GM19240 (cell line): ENCODE measurements at regions not wholly inside any gene's neighbourhood (a gene's known extent, or its start where the extent isn't known, plus 50 kb on each side); places are given as distances from the start of the nearest gene placed in this dataset.

ENCODE experiments used
- DNase-seq: peaks from one replicate; pipeline ENCODE4 v3.0.0; 2011; ENCODE audit warnings: low spot score; ENCODE audit not compliant: insufficient read length

GRCh38 chr2:199131876-199132275 is 325.9 kb downstream of the SATB2 start:
- no peak for DNase-seq

- DNase-seq, result no peak
These were observed 326.5 kb downstream of the SATB2 start for GRCh38 chr2:199131136-199131655.

- no peak for DNase-seq
These were observed 327.2 kb downstream of the SATB2 start for GRCh38 chr2:199130501-199130900.

GRCh38 chr2:199128476-199129229 is 329.1 kb downstream of the SATB2 start:
- no peak for DNase-seq

GRCh38 chr2:199119796-199120195 is 337.9 kb downstream of the SATB2 start:
- no peak for DNase-seq

- DNase-seq, result no peak
These were observed 339.0 kb downstream of the SATB2 start for GRCh38 chr2:199118673-199119112.

- no peak for DNase-seq
These were observed 342.6 kb downstream of the SATB2 start for GRCh38 chr2:199115169-199115568.

GRCh38 chr2:199113111-199113510 is 344.6 kb downstream of the SATB2 start:
- no peak for DNase-seq

- no peak for DNase-seq
These were observed 346.3 kb downstream of the SATB2 start for GRCh38 chr2:199111458-199111857.

- no peak for DNase-seq
These were observed 349.7 kb downstream of the SATB2 start for GRCh38 chr2:199108056-199108455.

- DNase-seq, result no peak
These were observed 351.9 kb downstream of the SATB2 start for GRCh38 chr2:199105826-199106225.

- DNase-seq, result no peak
These were observed 356.3 kb downstream of the SATB2 start for GRCh38 chr2:199101487-199101886.

- no peak for DNase-seq
These were observed 357.2 kb downstream of the SATB2 start for GRCh38 chr2:199100326-199101110.

- DNase-seq, result no peak
These were observed 365.3 kb downstream of the SATB2 start for GRCh38 chr2:199092419-199092818.

- DNase-seq, result no peak
These were observed 372.5 kb downstream of the SATB2 start for GRCh38 chr2:199085261-199085660.

GRCh38 chr2:199070322-199070949 is 387.3 kb downstream of the SATB2 start:
- DNase-seq, result no peak

GRCh38 chr2:199064201-199064600 is 393.5 kb downstream of the SATB2 start:
- DNase-seq, result no peak

GRCh38 chr2:199057936-199058335 is 399.8 kb downstream of the SATB2 start:
- DNase-seq, result no peak

- DNase-seq, result no peak
These were observed 402.4 kb downstream of the SATB2 start for GRCh38 chr2:199055336-199055735.

- DNase-seq, result no peak
These were observed 414.9 kb downstream of the SATB2 start for GRCh38 chr2:199042660-199043379.

- DNase-seq, result no peak
These were observed 417.2 kb downstream of the SATB2 start for GRCh38 chr2:199040522-199040921.
